Psoas muscle (tissue), 7 donors: ENCODE measurements at regions not wholly inside any gene's neighbourhood (a gene's known extent, or its start where the extent isn't known, plus 50 kb on each side); places are given as distances from the start of the nearest gene placed in this dataset.

Experiments used
- ATAC-seq, 4 donors: fragments of 200-7000 bp; cut with Tn5 transposase; one replicate each; pipeline ENCODE4 v1.9.1; 2020; ENCODE audit warnings: moderate library complexity in 3 of 4, mild to moderate bottlenecking in 2 of 4
- DNase-seq, 2 donors: peaks; one replicate each; pipeline ENCODE4 v3.0.0-alpha.2; 2020
- H3K27ac ChIP-seq: fragments of 200-600 bp; one replicate; pipeline ENCODE4 v1.8.0; 2022
- H3K27me3 ChIP-seq, 3 donors: fragments of 200-600 bp in 1 of 3; one replicate each; pipeline versions ENCODE4 v1.6.1 to v1.8.0; 2013 to 2022; ENCODE audit warnings: low read length in 2 of 3, mild to moderate bottlenecking in 2 of 3, moderate library complexity in 1 of 3; ENCODE audit not compliant: insufficient read depth in 3 of 3
- H3K36me3 ChIP-seq, 2 donors: fragments of 200-600 bp in 1 of 2; one replicate each; pipeline versions ENCODE4 v1.6.1 to v1.8.0; 2013 to 2022; ENCODE audit warnings: low read depth in 1 of 2, mild to moderate bottlenecking in 1 of 2, moderate library complexity in 1 of 2; ENCODE audit not compliant: insufficient read depth in 1 of 2
- H3K4me1 ChIP-seq: fragments of 200-600 bp; one replicate; pipeline ENCODE4 v1.8.0; 2022
- H3K4me3 ChIP-seq: fragments of 200-600 bp; one replicate; pipeline ENCODE4 v1.8.0; 2022; ENCODE audit warnings: mild to moderate bottlenecking
- H3K9me3 ChIP-seq: fragments of 200-600 bp; one replicate; pipeline ENCODE4 v1.8.0; 2022
- WGBS, 3 donors: extraction: QIAGEN DNeasy Blood & Tissue Kit; methylation state at CpG; one replicate each; pipeline versions ENCODE4 v1.1.6 to v1.1.7; 2013; 5-methylcytosine and 5-hydroxymethylcytosine counted together
- intact Hi-C, 2 donors: fragments of 100-400 bp; cut with DNase I; formaldehyde crosslinking; loops; one replicate each; pipeline versions ENCODE4 v1.11.0 to v1.14.2; 2022
- TF ChIP-seq, protein P1 (sequence below): fragments of 200-600 bp; IDR thresholded peaks from one replicate; pipeline ENCODE4 v1.8.0; 2022; ENCODE audit warnings: antibody characterized with exemption
- donor health status: healthy with polysubstance abuse.
- donor health status: DM: no; HTN: no; CAD: no; lungs with moderate emphysema.
- donor health status: Bipolar disorder and iron deficiency.
- donor health status: healthy.
- donor health status: DM: yes; HTN: yes; CAD: no.
- donor health status: DM: no; HTN: no; CAD: no.
- donor health status: DM: yes; HTN: yes; CAD: no.

- Histone ChIP-seq H3K4me3 (no peak overlapping the region), H3K27ac (no peak overlapping the region), H3K27me3 (no peaks in the 10 kb centered on the region), H3K4me1 (no peaks in the 10 kb centered on the region), H3K9me3 (no peaks in the 10 kb centered on the region), H3K36me3 (no peaks in the 10 kb centered on the region)
- TF ChIP-seq, protein P1, sequence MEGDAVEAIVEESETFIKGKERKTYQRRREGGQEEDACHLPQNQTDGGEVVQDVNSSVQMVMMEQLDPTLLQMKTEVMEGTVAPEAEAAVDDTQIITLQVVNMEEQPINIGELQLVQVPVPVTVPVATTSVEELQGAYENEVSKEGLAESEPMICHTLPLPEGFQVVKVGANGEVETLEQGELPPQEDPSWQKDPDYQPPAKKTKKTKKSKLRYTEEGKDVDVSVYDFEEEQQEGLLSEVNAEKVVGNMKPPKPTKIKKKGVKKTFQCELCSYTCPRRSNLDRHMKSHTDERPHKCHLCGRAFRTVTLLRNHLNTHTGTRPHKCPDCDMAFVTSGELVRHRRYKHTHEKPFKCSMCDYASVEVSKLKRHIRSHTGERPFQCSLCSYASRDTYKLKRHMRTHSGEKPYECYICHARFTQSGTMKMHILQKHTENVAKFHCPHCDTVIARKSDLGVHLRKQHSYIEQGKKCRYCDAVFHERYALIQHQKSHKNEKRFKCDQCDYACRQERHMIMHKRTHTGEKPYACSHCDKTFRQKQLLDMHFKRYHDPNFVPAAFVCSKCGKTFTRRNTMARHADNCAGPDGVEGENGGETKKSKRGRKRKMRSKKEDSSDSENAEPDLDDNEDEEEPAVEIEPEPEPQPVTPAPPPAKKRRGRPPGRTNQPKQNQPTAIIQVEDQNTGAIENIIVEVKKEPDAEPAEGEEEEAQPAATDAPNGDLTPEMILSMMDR: no peak
- intact Hi-C loops: no loop called here
- WGBS, 3 donors: 67 to 76% (median 70%) methylated on average over 9 of the region's 9 CpGs
- ATAC-seq (no peak), DNase-seq (no peak)
Observed at GRCh38 chr2:16075045-16076012, 135.0 kb downstream of the MYCN start.

DNA sequence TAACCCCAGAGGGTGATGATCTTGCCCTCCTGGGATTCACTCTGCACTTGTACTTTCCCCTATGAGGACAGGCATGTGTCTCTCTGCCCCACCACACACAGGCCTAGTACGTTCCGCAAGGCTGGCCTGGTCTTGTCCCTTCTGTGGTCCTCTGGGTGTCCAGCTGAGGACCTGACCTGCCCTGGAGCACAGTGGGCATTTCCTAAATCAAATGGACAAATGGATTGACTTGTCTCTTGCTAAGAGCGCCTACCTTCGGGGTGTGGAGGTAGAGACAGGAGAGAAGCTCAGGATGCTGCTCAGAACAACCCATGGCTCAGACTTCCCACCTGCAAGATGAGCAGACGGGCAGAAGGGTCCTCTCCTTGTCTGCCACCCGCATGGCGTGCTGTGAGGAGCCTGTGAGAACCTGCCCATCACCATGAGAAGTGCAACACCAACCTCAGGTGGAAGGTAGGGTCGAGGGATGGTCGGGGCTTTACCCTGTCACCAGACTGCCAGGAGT is 133.6 kb downstream of the MYCN start:
- DNase-seq (no peak), ATAC-seq (no peak)
- WGBS, 3 donors: 93 to 97% (median 94%) methylated on average over 9 of the region's 9 CpGs
- Histone ChIP-seq H3K36me3 (no peaks in the 10 kb centered on the region), H3K27me3 (no peaks in the 10 kb centered on the region), H3K4me1 (no peaks in the 10 kb centered on the region), H3K4me3 (no peak overlapping the region), H3K27ac (no peak overlapping the region), H3K9me3 (no peaks in the 10 kb centered on the region)
- TF ChIP-seq, protein P1: no peak
- intact Hi-C loops: no loop called here

DNA sequence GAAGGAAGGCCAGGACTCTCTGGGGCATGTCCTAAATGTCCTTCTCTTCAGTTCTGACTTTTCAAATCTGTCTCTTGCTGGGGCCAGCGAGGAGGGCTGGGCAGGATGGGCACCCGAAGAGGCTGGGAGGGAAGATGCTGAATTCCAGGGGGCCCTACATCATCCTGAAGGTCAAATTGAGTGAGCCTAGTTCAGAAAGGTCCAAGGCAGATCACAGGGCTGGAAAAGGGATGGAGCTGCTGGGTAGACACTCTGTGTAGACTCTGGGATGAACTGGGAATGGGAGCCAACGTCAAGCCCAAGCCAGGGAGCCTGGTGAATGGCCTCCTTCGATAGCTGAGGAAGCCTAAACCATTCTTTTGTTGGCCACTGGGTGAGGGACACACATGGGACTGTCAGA is 133.1 kb downstream of the MYCN start:
- no peak for ATAC-seq
- H3K4me1 ChIP-seq: no peaks in the 10 kb centered on the region
- TF ChIP-seq, protein P1: no peak
- intact Hi-C loops: no loop called here
- H3K4me3 ChIP-seq: no peak overlapping the region
- 80 to 91% (median 88%) methylated on average over 4 of the region's 4 CpGs for WGBS, 3 donors
- H3K27me3 ChIP-seq: no peaks in the 10 kb centered on the region
- no peak overlapping the region for H3K27ac ChIP-seq
- DNase-seq: no peak
- H3K9me3 ChIP-seq: no peaks in the 10 kb centered on the region
- no peaks in the 10 kb centered on the region for H3K36me3 ChIP-seq

DNA sequence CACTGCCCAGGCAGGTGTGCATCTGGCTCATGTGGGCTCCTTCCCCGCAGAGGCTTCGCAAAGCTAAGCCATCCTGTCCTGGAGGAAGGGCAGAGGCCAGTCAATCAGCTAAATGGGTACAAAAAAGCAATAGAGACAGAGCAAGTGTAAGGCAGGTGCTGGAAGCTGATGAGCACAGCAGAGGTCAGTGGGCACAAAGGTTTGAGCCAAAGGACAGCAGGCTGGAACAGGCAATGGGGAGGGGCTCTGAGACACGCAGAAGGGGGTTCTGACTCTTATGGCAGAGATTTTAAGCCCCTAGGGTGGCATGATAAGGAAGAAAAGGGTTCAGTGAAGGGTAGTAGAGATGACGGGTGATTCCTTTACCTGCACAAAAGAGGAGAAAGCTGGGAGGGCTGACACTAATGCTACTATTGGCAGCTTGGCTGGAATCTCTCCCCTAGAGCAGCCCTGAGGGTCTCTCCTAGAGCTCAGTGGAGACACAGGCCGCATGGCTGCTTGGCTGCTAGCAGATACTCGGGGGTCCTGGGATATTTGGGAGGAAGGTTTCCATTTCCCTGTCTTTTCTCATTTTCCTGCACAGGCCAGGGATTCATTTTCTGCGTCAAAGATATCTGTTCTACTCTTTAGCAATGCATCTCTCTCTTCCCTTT is 132.4 kb downstream of the MYCN start:
- Histone ChIP-seq H3K36me3 (no peaks in the 10 kb centered on the region), H3K27me3 (no peaks in the 10 kb centered on the region), H3K4me1 (no peaks in the 10 kb centered on the region), H3K27ac (no peak overlapping the region), H3K4me3 (no peak overlapping the region), H3K9me3 (no peaks in the 10 kb centered on the region)
- WGBS, 3 donors: 88 to 91% (median 90%) methylated on average over 7 of the region's 7 CpGs
- DNase-seq: no peak
- ATAC-seq: no peak
- TF ChIP-seq, protein P1: no peak
- intact Hi-C loops: no loop called here
